ENCODE measurements at regions not wholly inside any gene's neighbourhood (a gene's known extent, or its start where the extent isn't known, plus 50 kb on each side); places are given as distances from the start of the nearest gene placed in this dataset.
"Not testable (repeated sequence)": the region's sequence is repeated elsewhere in the genome, so short reads cannot be mapped to it uniquely, and the experiment has no call there.

DNA sequence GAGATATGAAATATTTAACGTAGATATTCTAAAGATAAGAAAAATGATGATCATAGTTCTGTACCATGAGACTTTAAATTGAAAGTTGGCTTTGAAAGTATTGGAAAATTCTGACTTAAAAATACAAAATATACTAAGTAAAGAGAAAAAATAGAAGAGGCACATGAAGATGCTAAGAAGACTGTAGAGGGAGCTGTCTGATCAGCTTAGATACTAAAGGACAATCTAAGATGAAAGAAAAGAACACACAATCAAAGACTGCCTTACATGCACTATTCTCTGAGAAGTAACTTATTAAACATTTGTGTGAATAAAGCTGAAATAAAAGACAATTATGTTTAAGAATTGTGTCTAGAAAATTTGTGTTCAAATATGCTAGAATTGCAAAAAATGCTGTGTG is 55.1 kb downstream of the RBMXL2 start:
- CTCF ChIA-PET, result interaction anchor here (0.6 kb wide), 1 partner anchor 214 kb away, joined by 4 read pairs; no protein-coding TSS in a partner anchor
- H3K4me1 Mint-ChIP-seq (ENCODE audit: low read depth, unreplicated experiment), result no peaks in the 10 kb centered on the region
- intact Hi-C loops (cut with micrococcal nuclease; ENCODE audit: unreplicated experiment), result loop anchor here (2.0 kb wide), 1 partner anchor 299 kb away; no protein-coding TSS in a partner anchor
- BruUV-seq (replicated peaks), result no TSS peak
- no peak overlapping the region for H3K27ac Mint-ChIP-seq (ENCODE audit: unreplicated experiment)
- peaks cover 20% of the 10 kb centered on the region for H3K27me3 Mint-ChIP-seq (ENCODE audit: unreplicated experiment)
- DNase-seq, result no peak
- H3K4me3 Mint-ChIP-seq (ENCODE audit: low read depth, unreplicated experiment), result no peak overlapping the region
- peaks cover 4% of the 10 kb centered on the region for H3K9me3 Mint-ChIP-seq (ENCODE audit: low read depth, unreplicated experiment)
- no peaks in the 10 kb centered on the region for H3K36me3 Mint-ChIP-seq (ENCODE audit: insufficient read depth, unreplicated experiment)
- TF ChIP-seq CTCF (IDR thresholded peaks at IDR 0.05; ENCODE audit: unreplicated experiment), result no peak

- H3K27ac Mint-ChIP-seq (ENCODE audit: unreplicated experiment); H3K36me3 Mint-ChIP-seq (ENCODE audit: insufficient read depth, unreplicated experiment); intact Hi-C loops (cut with micrococcal nuclease; ENCODE audit: unreplicated experiment); H3K4me1 Mint-ChIP-seq (ENCODE audit: low read depth, unreplicated experiment); H3K4me3 Mint-ChIP-seq (ENCODE audit: low read depth, unreplicated experiment); DNase-seq; BruUV-seq (replicated peaks); H3K9me3 Mint-ChIP-seq (ENCODE audit: low read depth, unreplicated experiment); CTCF ChIA-PET; H3K27me3 Mint-ChIP-seq (ENCODE audit: unreplicated experiment): not testable (repeated sequence)
Observed at GRCh38 chr11:7150104-7150503, 61.3 kb downstream of the RBMXL2 start.

DNA sequence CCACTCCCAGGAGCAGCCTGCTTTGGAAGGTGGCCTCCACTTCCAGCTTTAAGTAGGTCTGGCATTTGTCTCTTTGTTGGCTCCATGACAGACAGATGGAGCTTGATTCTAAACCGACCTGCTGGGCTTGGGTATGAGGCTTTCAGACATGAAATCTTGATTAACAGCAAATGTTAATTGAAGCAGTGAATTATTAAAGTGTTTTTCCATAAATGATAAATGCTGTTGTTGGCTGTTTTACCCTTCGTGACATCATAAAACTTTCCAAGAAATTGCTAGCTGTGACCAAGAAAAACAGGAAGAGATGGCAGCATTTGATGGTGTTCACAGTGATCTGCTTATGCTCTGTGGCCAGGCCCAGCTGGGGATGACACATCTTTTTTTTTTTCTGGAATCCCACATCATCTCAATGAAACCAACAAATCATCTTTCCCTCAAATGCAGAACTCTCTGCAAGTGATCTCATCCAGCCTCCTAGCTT is 66.1 kb downstream of the RBMXL2 start:
- no peaks in the 10 kb centered on the region for H3K4me1 Mint-ChIP-seq (ENCODE audit: low read depth, unreplicated experiment)
- no peak for TF ChIP-seq CTCF (IDR thresholded peaks at IDR 0.05; ENCODE audit: unreplicated experiment)
- DNase-seq, result no peak
- no peaks in the 10 kb centered on the region for H3K36me3 Mint-ChIP-seq (ENCODE audit: insufficient read depth, unreplicated experiment)
- H3K27me3 Mint-ChIP-seq (ENCODE audit: unreplicated experiment), result peaks cover 36% of the 10 kb centered on the region
- H3K9me3 Mint-ChIP-seq (ENCODE audit: low read depth, unreplicated experiment), result no peaks in the 10 kb centered on the region
- BruUV-seq (replicated peaks), result no TSS peak
- H3K4me3 Mint-ChIP-seq (ENCODE audit: low read depth, unreplicated experiment), result no peak overlapping the region
- H3K27ac Mint-ChIP-seq (ENCODE audit: unreplicated experiment), result no peak overlapping the region
- CTCF ChIA-PET, result no interaction called here
- intact Hi-C loops (cut with micrococcal nuclease; ENCODE audit: unreplicated experiment), result no loop called here

- H3K4me1 Mint-ChIP-seq (ENCODE audit: low read depth, unreplicated experiment), result no peaks in the 10 kb centered on the region
- H3K27me3 Mint-ChIP-seq (ENCODE audit: unreplicated experiment), result peaks cover 24% of the 10 kb centered on the region
- H3K36me3 Mint-ChIP-seq (ENCODE audit: insufficient read depth, unreplicated experiment), result no peaks in the 10 kb centered on the region
- no peak overlapping the region for H3K4me3 Mint-ChIP-seq (ENCODE audit: low read depth, unreplicated experiment)
- intact Hi-C loops (cut with micrococcal nuclease; ENCODE audit: unreplicated experiment), result no loop called here
- no peaks in the 10 kb centered on the region for H3K9me3 Mint-ChIP-seq (ENCODE audit: low read depth, unreplicated experiment)
- no peak for DNase-seq
- H3K27ac Mint-ChIP-seq (ENCODE audit: unreplicated experiment), result no peak overlapping the region
- CTCF ChIA-PET, result no interaction called here
- TF ChIP-seq CTCF (IDR thresholded peaks at IDR 0.05; ENCODE audit: unreplicated experiment), result no peak
- no TSS peak for BruUV-seq (replicated peaks)
Observed at GRCh38 chr11:7160814-7161489, 72.2 kb downstream of the RBMXL2 start.

- TF ChIP-seq CTCF (IDR thresholded peaks at IDR 0.05; ENCODE audit: unreplicated experiment), result no peak
- CTCF ChIA-PET, result no interaction called here
- no TSS peak for BruUV-seq (replicated peaks)
- Mint-ChIP-seq H3K9me3 (ENCODE audit: low read depth, unreplicated experiment) (no peaks in the 10 kb centered on the region), H3K4me3 (ENCODE audit: low read depth, unreplicated experiment) (no peak overlapping the region), H3K27ac (ENCODE audit: unreplicated experiment) (no peak overlapping the region), H3K4me1 (ENCODE audit: low read depth, unreplicated experiment) (no peaks in the 10 kb centered on the region), H3K36me3 (ENCODE audit: insufficient read depth, unreplicated experiment) (no peaks in the 10 kb centered on the region), H3K27me3 (ENCODE audit: unreplicated experiment) (no peaks in the 10 kb centered on the region)
- intact Hi-C loops (cut with micrococcal nuclease; ENCODE audit: unreplicated experiment), result no loop called here
- no peak for DNase-seq
Observed at GRCh38 chr11:7165911-7166310, 77.1 kb downstream of the RBMXL2 start.

Data from Calu3 (cell line).